Esophagus (tissue), 2 donors: ENCODE measurements at regions not wholly inside any gene's neighbourhood (a gene's known extent, or its start where the extent isn't known, plus 50 kb on each side); places are given as distances from the start of the nearest gene placed in this dataset.
"Not testable (repeated sequence)": the region's sequence is repeated elsewhere in the genome, so short reads cannot be mapped to it uniquely, and the experiment has no call there.

Experiments used
- H3K27ac ChIP-seq, 2 donors: one replicate each; pipeline ENCODE4 v1.5.1; 2013; ENCODE audit warnings: low read depth in 2 of 2, mild to moderate bottlenecking in 2 of 2, inconsistent platforms in 1 of 2, low read length in 1 of 2, moderate library complexity in 1 of 2
- H3K27me3 ChIP-seq, 2 donors: one replicate each; pipeline ENCODE4 v1.6.1; 2013; ENCODE audit warnings: low read length in 2 of 2, control low read depth in 1 of 2, mild to moderate bottlenecking in 1 of 2; ENCODE audit not compliant: insufficient read depth in 2 of 2, control insufficient read depth in 1 of 2
- H3K36me3 ChIP-seq, 2 donors: one replicate each; pipeline ENCODE4 v1.6.1; 2013; ENCODE audit warnings: low read length in 1 of 2; ENCODE audit not compliant: control insufficient read depth in 2 of 2, insufficient read depth in 2 of 2
- H3K4me1 ChIP-seq, 2 donors: one replicate each; pipeline ENCODE4 v1.6.1; 2013; ENCODE audit warnings: low read length in 1 of 2; ENCODE audit not compliant: control insufficient read depth in 2 of 2, insufficient read depth in 2 of 2
- H3K4me3 ChIP-seq, 2 donors: one replicate each; pipeline ENCODE4 v1.5.1; 2013; ENCODE audit warnings: low read length in 2 of 2, mild to moderate bottlenecking in 2 of 2, low read depth in 1 of 2, moderate library complexity in 1 of 2
- H3K9me3 ChIP-seq, 2 donors: one replicate each; pipeline ENCODE4 v1.6.1; 2013; ENCODE audit warnings: mild to moderate bottlenecking in 2 of 2, low read depth in 1 of 2, low read length in 1 of 2, moderate library complexity in 1 of 2; ENCODE audit not compliant: control insufficient read depth in 2 of 2, insufficient read depth in 1 of 2
- WGBS, 2 donors: extraction: QIAGEN DNeasy Blood & Tissue Kit; methylation state at CpG; one replicate each; pipeline ENCODE4 v1.1.7; 2013; 5-methylcytosine and 5-hydroxymethylcytosine counted together
- donor health status: healthy with polysubstance abuse.
- donor health status: Bipolar disorder and iron deficiency.

DNA sequence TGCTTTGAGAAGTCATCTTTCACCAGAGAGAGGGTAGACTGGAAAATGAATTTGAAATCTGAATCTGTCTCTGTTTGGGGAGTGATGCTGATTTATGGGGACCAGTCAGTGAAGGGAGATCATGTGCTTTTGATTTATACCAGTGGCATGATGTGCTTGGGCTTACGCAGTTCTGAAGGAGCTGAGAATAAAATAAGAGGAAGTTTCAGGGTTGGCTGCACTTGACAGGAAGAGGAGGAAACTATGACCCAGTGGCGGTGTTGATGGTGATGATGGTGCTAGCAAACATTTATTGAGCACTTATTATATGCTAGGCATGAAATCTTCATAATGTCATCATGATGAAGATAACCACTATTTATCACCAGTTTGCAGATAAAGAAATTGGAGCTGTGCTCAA, 136.4 kb upstream of the GLRA1 start:
- H3K9me3 ChIP-seq = no peaks in the 10 kb centered on the region
- no peak overlapping the region for H3K4me3 ChIP-seq
- no peaks in the 10 kb centered on the region for H3K4me1 ChIP-seq
- no peaks in the 10 kb centered on the region for H3K27me3 ChIP-seq
- no peaks in the 10 kb centered on the region for H3K36me3 ChIP-seq
- 73 to 78% methylated on average over 2 of the region's 2 CpGs for WGBS, 2 donors
- no peak overlapping the region for H3K27ac ChIP-seq

DNA sequence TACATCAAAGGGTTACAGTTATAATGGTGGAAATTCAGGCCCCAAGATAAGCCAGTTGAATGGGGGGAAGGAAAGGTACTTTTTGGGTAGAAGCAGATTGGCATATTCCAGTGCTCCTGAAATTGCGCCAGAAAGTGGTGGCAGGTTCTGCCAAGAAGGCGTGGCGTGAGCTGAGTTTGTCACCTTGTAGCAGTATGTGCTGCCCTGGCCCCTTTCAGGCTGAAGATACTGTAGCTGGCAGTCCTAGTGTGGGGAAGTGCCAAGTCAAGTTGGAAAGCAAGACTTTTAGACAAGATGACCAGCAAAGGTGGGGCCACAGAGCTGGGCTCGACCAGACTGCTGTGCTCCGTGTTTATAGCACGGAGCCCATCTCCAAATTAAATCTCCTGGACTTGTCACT, 133.6 kb upstream of the GLRA1 start:
- H3K4me1 ChIP-seq = no peaks in the 10 kb centered on the region
- H3K27ac ChIP-seq = no peak overlapping the region
- H3K4me3 ChIP-seq = no peak overlapping the region
- no peaks in the 10 kb centered on the region for H3K27me3 ChIP-seq
- no peaks in the 10 kb centered on the region for H3K9me3 ChIP-seq
- no peaks in the 10 kb centered on the region for H3K36me3 ChIP-seq
- WGBS, 2 donors = 88 to 90% methylated on average over 6 of the region's 6 CpGs

DNA sequence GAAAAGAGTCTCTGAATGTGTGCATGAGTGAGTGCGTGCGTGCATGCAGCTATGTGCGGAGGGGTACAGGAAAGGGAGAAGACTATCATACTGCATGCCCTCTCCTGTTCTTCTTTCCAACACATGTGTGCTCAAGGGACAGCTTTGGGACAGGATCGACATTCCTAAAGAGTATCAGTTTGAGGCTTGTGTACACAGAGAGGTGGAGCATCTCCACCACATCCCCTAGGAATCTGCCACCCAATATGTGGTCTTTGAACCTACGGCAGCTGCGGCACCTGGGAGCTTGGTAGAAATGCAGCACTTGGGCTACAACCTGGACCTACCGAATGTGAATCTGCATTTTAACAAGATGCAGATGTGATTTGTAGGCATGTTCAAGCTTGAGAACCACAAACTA, 132.3 kb upstream of the GLRA1 start:
- H3K9me3 ChIP-seq = no peaks in the 10 kb centered on the region
- no peaks in the 10 kb centered on the region for H3K36me3 ChIP-seq
- WGBS, 2 donors = 76% methylated on average over 7 of the region's 7 CpGs
- no peaks in the 10 kb centered on the region for H3K4me1 ChIP-seq
- H3K4me3 ChIP-seq = no peak overlapping the region
- H3K27me3 ChIP-seq = no peaks in the 10 kb centered on the region
- no peak overlapping the region for H3K27ac ChIP-seq

DNA sequence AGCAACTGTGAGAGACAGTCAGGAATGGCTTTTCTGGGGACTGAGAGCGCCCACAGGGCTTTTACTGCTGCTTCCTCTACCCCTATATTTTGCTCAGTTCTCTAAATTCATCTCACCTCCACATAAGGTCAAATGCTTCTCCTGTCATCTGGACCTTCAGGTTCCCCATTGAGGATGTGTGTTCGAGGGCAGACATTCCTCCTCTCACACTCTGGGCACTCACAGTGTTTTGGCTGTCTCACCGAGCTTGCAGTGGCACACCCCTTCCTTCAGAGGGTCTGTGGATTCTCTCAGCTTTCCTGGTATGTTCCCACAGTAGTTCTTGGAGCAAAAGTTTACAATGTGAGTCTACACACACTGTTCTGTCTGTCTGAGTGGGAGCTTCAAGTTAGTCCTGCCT, 127.8 kb upstream of the GLRA1 start:
- Histone ChIP-seq H3K27me3 (no peaks in the 10 kb centered on the region), H3K4me3 (no peak overlapping the region), H3K27ac (no peak overlapping the region), H3K36me3 (no peaks in the 10 kb centered on the region), H3K4me1 (no peaks in the 10 kb centered on the region), H3K9me3 (peaks cover 0 to 3% of the 10 kb centered on the region in 2 donors)
- WGBS, 2 donors = 56 to 58% methylated on average over 3 of the region's 3 CpGs

DNA sequence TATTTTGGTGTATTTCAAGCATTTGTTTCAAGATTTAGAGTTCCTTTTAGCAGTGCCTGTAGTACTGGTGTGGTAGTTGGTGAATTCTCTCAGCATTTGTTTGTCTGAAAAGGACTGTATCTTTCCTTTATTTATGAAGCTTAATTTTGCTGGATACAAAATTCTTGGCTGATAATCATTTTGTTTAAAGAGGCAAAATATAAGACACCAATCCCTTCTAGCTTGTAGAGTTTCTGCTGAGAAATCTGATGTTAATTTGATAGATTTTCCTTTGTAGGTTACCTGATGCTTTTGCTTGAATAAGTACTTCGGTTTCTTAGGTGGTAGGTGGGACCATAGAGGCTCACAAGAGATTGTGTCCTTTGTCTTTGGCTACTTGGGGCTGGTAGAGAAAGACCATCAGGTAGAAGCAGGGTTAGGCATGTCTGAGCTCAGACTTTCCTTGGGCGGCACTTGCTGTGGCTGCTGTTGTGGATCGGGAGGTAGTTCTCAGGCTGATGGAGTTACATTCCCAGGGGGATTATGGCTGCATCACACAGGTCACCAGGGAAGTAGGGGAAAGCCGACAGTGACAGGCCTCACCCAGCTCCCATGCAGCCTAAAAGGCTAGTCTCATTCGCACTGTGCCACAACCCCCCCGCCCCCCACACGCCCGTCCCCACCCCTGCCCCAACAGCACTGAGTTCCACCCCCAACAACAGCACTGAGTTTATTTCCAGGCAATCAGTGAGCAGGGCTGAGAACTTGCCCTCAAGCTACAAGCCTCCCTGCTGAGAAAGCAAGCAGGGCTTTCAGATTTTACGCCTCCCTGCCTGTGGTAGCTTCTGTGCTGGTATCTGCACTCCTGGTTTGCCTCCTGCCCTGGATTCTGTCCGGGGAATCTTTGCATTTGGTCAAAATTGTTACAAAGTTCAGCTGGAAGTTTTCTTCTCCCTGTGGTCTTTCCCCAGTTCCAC, 127.1 kb upstream of the GLRA1 start:
- no peaks in the 10 kb centered on the region for H3K36me3 ChIP-seq
- peaks cover 0 to 3% of the 10 kb centered on the region in 2 donors for H3K9me3 ChIP-seq
- no peaks in the 10 kb centered on the region for H3K4me1 ChIP-seq
- no peaks in the 10 kb centered on the region for H3K27me3 ChIP-seq
- no peak overlapping the region for H3K27ac ChIP-seq
- WGBS, 2 donors = 40% methylated on average over 10 of the region's 10 CpGs
- no peak overlapping the region for H3K4me3 ChIP-seq

DNA sequence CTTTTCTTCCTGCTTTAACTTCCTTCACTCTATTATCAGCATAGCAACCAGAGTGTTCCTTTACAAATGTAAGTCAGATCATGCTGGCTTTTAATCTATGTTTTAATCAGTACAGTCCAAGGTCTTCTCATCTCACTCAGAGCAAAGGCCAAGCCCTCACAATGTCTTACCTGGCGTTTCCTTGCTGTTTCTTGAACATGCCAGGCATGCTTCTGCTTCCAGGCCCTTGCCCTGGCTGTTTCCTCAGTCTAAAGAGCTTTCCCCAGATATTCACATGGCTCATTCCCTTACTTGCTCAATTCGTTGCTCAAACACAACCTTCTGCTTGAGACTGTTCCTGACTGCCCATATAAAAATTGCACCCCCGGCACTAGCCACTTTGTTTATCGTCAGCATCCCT, 121.7 kb upstream of the GLRA1 start:
- no peaks in the 10 kb centered on the region for H3K27me3 ChIP-seq
- H3K27ac ChIP-seq = no peak overlapping the region
- no peaks in the 10 kb centered on the region for H3K36me3 ChIP-seq
- H3K9me3 ChIP-seq = no peaks in the 10 kb centered on the region
- H3K4me3 ChIP-seq = no peak overlapping the region
- no peaks in the 10 kb centered on the region for H3K4me1 ChIP-seq
- WGBS, 2 donors = 57 to 58% methylated on average over 4 of the region's 4 CpGs

DNA sequence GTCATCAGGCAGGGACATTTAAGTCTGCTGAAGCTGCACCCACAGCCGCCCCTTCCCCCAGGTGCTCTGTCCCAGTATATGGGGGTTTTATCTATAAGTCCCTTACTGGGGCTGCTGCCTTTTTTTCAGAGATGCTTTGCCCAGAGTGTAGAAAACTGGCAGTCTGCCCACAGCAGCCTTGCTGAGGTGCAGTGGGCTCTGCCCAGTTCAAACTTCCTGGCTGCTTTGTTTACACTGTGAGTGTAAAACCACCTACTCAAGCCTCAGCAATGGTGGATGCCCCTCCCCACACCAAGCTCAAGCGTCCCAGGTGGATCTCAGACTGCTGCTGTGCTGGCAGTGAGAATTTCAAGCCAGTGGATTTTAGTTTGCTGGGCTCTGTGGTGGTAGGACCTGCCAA, 114.2 kb upstream of the GLRA1 start:
- H3K27me3 ChIP-seq = not testable (repeated sequence)
- 64% methylated on average over 2 of the region's 2 CpGs for WGBS, 2 donors

DNA sequence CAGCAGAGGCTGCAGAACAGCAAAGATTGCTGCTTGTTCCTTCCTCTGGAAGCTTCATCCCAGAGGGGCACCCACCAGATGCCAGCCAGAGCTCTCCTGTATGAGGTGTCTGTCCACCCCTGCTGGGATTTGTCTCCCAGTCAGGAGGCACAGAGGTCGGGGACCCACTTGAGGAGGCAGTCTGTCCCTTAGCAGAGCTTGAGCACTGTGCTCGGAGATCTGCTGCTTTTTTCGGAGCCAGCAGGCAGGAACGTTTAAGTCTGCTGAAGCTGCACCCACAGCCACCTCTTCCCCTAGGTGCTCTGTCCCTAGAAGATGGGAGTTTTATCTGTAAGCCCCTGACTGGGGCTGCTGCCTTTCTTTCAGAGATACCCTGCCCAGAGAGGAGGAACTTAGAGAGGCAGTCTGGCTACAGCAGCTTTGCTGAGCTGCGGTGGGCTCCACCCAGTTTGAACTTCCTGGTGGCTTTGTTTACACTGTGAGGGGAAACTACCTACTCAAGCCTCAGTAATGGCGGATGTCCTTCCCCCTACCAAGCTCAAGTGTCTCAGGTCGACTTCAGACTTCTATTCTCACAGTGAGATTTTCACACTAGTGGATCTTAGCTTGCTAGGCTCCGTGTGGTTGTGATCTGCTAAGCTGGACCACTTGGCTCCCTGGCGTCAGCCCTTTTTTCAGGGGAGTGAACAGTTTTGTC, 101.8 kb upstream of the GLRA1 start:
- not testable (repeated sequence) for H3K4me3 ChIP-seq, H3K27ac ChIP-seq, H3K9me3 ChIP-seq, H3K27me3 ChIP-seq, H3K4me1 ChIP-seq, H3K36me3 ChIP-seq
- 55 to 58% methylated on average over 9 of the region's 9 CpGs for WGBS, 2 donors

More for the DNA sequence above, 114.2 kb upstream of the GLRA1 start:
- H3K36me3 ChIP-seq, H3K4me3 ChIP-seq, H3K4me1 ChIP-seq, H3K9me3 ChIP-seq, H3K27ac ChIP-seq: not testable (repeated sequence)

DNA sequence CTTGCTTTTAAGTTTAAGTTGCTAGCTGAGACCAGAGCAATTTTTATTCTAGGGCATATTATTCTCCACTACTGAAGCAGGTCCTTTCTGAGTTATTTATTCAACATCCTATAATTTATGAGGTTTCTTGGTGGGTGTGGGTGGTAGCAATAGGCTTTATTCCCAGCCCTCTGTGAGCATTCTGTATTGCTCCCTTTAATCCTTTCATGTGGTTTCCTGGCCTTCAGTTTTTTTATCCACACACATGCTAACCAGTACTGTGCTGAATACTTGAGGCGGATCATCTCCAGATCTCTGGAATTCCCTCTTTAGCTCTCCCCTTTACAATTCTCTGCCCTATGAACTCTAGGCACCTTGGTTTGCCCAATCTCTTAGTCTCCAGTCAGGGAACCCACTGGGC, 91.8 kb upstream of the GLRA1 start:
- WGBS, 2 donors = 75 to 78% methylated on average over 1 of the region's 1 CpG
- no peaks in the 10 kb centered on the region for H3K36me3 ChIP-seq
- no peak overlapping the region for H3K4me3 ChIP-seq
- H3K27me3 ChIP-seq = no peaks in the 10 kb centered on the region
- no peaks in the 10 kb centered on the region for H3K4me1 ChIP-seq
- no peak overlapping the region for H3K27ac ChIP-seq
- H3K9me3 ChIP-seq = no peaks in the 10 kb centered on the region
